GM21367 (cell line): ENCODE measurements at regions not wholly inside any gene's neighbourhood (a gene's known extent, or its start where the extent isn't known, plus 50 kb on each side); places are given as distances from the start of the nearest gene placed in this dataset.
"Not testable (repeated sequence)": the region's sequence is repeated elsewhere in the genome, so short reads cannot be mapped to it uniquely, and the experiment has no call there.

Source experiments
- ATAC-seq: cut with Tn5 transposase; IDR thresholded peaks from one replicate; pipeline ENCODE4 v1.9.1; 2021; ENCODE audit not compliant: unreplicated experiment

DNA sequence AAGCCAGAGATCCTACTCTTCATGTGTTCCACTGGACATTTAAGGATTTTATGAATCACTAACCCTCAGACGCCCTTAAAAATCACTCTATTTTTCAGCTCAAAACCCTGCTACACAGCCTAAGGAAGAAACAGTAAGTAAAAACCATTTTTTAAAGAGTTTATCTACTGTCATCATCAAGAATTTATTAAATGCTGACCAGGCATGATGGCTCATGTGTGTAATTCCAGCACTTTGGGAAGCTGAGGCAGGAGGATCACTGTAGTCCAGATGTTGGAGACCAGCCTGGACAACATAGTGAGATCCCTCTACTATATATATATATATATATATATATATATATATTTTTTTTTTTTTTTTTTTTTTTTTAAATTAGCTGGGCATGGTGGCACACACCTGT is 124.2 kb upstream of the ID4 start:
- ATAC-seq: no peak

DNA sequence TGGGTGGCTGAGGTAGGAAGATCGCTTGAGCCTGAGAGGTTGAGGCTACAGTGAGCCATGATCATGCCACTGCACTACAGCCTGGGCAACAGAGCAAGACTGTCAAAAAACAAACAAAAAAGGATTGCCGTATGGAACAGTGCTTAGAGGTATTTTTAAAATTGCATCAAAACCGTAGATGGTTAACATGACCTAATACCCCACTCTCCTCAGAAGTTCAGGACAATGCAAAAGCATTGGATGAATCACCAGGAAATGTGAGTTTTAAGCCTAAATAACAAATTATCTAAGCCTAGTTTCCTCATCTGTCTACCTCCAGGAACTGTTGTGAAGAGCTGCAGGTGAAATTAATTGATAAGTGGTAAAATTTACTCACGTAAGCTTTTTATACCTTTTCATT is 123.8 kb upstream of the ID4 start:
- ATAC-seq: no peak

DNA sequence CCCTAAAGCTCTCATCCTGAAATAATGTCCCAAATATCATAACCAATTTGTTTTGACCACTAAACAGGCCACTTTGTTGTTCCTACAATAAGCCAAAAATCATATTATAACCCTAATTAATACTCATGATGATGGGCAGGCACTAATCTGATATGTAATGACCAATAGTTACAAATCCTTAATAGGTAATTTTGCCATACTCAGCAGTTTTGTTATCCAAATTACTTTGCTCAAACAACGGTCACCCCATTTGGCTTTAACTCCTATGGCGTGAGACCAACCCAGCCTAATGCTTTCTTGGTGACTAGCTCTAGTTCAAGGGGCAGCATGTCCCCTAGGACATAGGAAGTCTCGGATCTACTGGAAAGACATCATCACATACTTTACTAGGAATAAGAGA is 123.2 kb upstream of the ID4 start:
- no peak for ATAC-seq

GRCh38 chr6:19714434-19715166 is 122.6 kb upstream of the ID4 start:
- ATAC-seq: no peak

- ATAC-seq: no peak
Measured at GRCh38 chr6:19715167-19715551, 122.0 kb upstream of the ID4 start.

DNA sequence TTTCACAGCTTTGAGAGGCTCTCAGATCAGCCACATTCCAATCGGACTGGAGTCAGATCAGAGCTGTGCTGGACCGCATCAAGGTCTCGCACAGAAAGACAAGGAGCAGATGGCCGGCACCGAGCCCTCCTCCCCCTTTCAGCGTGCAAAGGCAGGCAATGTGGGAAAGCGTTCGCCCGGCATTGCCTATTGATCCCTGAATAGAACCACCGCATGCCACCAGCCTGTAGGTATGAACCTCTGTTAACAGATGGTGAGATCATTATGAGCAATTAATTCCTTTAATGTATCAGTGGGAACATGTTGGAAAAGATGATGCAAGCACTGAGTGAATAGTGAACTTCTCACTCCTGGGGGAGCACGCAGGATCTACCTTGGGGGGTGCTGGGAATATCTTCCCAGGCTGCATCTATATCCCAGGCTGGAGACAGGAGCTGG is 117.5 kb upstream of the ID4 start:
- ATAC-seq: no peak

- ATAC-seq: no peak
Measured at GRCh38 chr6:19721766-19722377, 115.3 kb upstream of the ID4 start.

- no peak for ATAC-seq
Measured at GRCh38 chr6:19722999-19723398, 114.2 kb upstream of the ID4 start.

- no peak for ATAC-seq
Measured at GRCh38 chr6:19723545-19723944, 113.6 kb upstream of the ID4 start.

DNA sequence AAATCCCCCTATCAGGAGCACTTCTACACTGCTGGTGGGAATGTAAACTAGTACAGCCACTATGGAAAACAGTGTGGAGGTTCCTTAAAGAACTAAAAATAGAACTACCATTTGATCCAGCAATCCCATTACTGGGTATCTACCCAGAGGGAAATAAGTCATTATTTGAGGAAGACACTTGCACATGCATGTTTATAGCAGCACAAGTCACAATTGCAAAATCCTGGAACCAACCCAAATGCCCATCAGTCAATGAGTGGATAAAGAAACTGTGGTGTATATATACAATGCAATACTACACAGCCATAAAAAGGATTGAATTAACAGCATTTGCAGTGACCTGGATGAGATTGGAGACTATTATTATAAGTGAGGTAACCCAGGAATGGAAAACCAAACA is 111.7 kb upstream of the ID4 start:
- ATAC-seq: not testable (repeated sequence)

GRCh38 chr6:19731282-19731681 is 105.9 kb upstream of the ID4 start:
- no peak for ATAC-seq

DNA sequence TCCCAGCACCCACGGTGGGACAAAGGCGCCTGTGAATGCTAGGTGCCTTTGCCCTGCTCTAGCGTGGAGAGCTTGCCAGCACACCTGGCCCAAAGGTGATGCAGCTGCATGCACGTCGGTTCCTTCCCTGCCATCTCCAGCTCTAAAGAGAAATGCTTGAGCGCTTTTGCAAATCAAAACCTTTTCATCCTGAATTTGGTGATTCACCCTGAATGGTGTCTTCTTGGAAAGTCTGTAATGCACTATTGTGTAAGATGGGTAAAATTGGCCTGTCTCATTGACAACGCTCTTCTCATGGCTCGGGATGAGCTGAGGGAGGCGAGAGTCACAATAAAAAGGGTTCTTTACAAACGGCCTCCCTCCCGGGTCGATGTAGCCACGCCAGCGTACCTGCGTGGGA is 103.1 kb upstream of the ID4 start:
- ATAC-seq: no peak

- no peak for ATAC-seq
Measured at GRCh38 chr6:19734519-19734918, 102.7 kb upstream of the ID4 start.

GRCh38 chr6:19736066-19736465 is 101.1 kb upstream of the ID4 start:
- no peak for ATAC-seq

GRCh38 chr6:19738010-19738409 is 99.2 kb upstream of the ID4 start:
- no peak for ATAC-seq

DNA sequence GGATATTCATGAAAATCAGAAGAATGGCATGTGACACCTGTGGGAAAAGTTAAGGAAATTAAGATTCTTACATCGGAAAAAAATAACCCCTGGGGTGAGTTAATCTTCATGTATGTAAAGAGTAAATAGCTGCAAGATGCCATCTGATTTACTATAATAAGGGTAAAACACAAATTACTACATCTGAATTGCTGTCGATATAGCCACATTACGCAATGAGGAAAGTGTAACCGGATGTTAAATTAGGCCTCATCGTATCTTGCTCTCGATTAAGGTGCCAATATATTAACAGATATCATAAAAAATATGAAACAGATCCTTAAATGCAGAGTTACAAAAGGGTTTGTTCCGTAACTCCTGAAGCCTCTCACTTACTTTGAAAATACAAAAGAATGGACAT is 87.4 kb upstream of the ID4 start:
- ATAC-seq: no peak

GRCh38 chr6:19752746-19753145 is 84.4 kb upstream of the ID4 start:
- ATAC-seq: no peak

GRCh38 chr6:19753826-19754225 is 83.3 kb upstream of the ID4 start:
- ATAC-seq: no peak

DNA sequence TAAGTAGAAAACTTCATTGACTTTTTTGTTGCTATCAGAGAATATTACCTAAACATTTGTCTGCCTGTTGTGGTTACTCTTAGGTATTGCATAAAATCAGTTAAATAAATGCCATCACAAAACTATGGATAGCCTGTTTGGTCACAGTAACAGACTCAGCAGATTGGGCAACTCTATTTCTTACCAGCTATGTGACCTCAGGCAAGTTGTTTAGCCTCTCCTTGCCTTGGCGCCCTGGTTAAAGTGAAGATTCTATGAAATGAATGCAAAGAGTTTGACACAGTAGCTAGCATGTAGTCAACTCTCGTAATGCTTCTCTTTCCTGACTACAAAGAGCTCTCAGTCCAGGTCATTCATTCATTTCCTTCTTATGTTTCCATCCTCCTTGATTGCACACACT is 82.5 kb upstream of the ID4 start:
- no peak for ATAC-seq

DNA sequence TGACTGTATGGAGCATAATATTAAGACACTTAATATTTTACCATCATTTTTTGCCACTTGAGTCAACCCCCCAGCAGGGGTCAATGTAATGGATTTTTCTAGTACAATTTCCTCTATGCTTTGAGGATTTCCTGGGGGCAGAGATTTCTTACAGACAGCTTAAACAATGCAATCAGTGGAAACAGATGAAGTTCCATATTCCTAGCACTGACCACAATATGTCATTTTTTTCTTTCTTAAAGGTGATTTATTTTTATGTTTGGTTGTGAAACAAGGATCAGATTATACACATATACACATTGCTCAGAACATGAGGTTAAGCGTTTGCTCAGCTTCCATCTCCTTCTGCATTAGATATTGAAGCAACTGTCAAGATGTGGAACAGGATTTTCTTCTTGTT is 82.0 kb upstream of the ID4 start:
- no peak for ATAC-seq

DNA sequence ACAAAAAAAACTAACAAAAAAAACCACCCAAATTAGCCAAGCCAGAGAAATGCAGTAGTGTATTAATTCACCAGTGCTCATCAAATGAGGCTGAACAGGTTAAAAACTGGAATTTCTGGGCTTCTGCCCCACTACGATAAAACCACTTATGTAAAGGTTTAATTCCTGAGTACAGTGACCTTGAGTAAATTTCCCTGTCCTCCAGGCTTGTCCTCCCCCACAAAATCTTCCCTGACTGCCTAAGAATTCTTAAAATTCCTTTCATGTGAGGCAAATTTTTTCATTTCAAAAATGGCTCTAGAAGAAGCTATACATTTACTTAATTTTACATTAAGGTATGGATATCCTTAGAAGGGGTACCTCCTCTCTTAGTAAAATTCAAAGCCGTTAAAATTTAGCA is 80.1 kb upstream of the ID4 start:
- no peak for ATAC-seq

GRCh38 chr6:19759117-19759880 is 77.9 kb upstream of the ID4 start:
- no peak for ATAC-seq
